ENCODE measurements at regions not wholly inside any gene's neighbourhood (a gene's known extent, or its start where the extent isn't known, plus 50 kb on each side); places are given as distances from the start of the nearest gene placed in this dataset.

GRCh38 chr2:67671464-67672450, 274.6 kb downstream of the ETAA1 start:
- H3K9ac ChIP-seq (ENCODE audit: low read depth, low read length, poor library complexity, severe bottlenecking), result no peak overlapping the region
- no peaks in the 10 kb centered on the region for H3K9me2 ChIP-seq (replicated peaks; ENCODE audit: low read depth, low read length)
- H3K27me3 ChIP-seq (ENCODE audit: insufficient read depth, low read length, poor library complexity, severe bottlenecking), result no peaks in the 10 kb centered on the region
- no peaks in the 10 kb centered on the region for H3K9me3 ChIP-seq (ENCODE audit: insufficient read depth, low read depth, low read length)
- H3K4me2 ChIP-seq (ENCODE audit: low read depth, low read length, poor library complexity, severe bottlenecking), result no peak overlapping the region
- no peaks in the 10 kb centered on the region for H4K20me1 ChIP-seq (ENCODE audit: insufficient read depth, low read length, poor library complexity, severe bottlenecking)
- no peak for TF ChIP-seq CTCF (conservative IDR thresholded peaks at IDR 0.05; ENCODE audit: low read length)
- no peak for TF ChIP-seq EZH2phosphoT487 (IDR thresholded peaks at IDR 0.05; ENCODE audit: borderline replicate concordance)
- no peak overlapping the region for H3K4me3 ChIP-seq (ENCODE audit: low read length, poor library complexity, severe bottlenecking)
- H3F3A ChIP-seq (ENCODE audit: low read depth), result no peaks in the 10 kb centered on the region
- no peaks in the 10 kb centered on the region for H3K4me1 ChIP-seq (ENCODE audit: insufficient read depth, low read length, poor library complexity, severe bottlenecking)
- no peaks in the 10 kb centered on the region for H3K79me2 ChIP-seq (ENCODE audit: insufficient read depth, low read length)
- H2AFZ ChIP-seq (ENCODE audit: low read length), result no peak overlapping the region
- no peaks in the 10 kb centered on the region for H3K36me3 ChIP-seq (ENCODE audit: insufficient read depth, low read length)

DNA sequence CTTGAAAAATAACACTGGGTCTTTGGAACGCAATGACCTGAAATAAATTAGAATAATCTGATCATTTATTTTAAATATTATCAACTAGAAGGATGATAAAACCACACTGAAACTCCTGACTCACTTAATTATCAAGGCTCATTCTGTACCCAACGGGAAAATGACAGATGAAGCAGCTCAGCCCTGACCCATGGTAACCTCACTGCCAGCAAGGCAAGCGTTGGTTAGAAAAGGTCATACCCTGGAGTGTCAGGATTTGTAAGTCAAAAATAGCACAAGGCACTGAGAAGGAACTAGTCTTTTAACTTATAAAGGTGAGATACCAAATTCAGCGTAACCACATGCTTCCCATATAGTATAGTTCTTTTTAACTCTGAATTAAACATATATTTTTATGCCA, 277.5 kb downstream of the ETAA1 start:
- H3K27me3 ChIP-seq (ENCODE audit: insufficient read depth, low read length, poor library complexity, severe bottlenecking), result no peaks in the 10 kb centered on the region
- no peak overlapping the region for H2AFZ ChIP-seq (ENCODE audit: low read length)
- H3K79me2 ChIP-seq (ENCODE audit: insufficient read depth, low read length), result no peaks in the 10 kb centered on the region
- no peaks in the 10 kb centered on the region for H3K9me3 ChIP-seq (ENCODE audit: insufficient read depth, low read depth, low read length)
- H3K4me1 ChIP-seq (ENCODE audit: insufficient read depth, low read length, poor library complexity, severe bottlenecking), result no peaks in the 10 kb centered on the region
- no peak overlapping the region for H3K4me2 ChIP-seq (ENCODE audit: low read depth, low read length, poor library complexity, severe bottlenecking)
- no peaks in the 10 kb centered on the region for H4K20me1 ChIP-seq (ENCODE audit: insufficient read depth, low read length, poor library complexity, severe bottlenecking)
- no peaks in the 10 kb centered on the region for H3K36me3 ChIP-seq (ENCODE audit: insufficient read depth, low read length)
- no peaks in the 10 kb centered on the region for H3F3A ChIP-seq (ENCODE audit: low read depth)
- no peak overlapping the region for H3K9ac ChIP-seq (ENCODE audit: low read depth, low read length, poor library complexity, severe bottlenecking)
- TF ChIP-seq CTCF (conservative IDR thresholded peaks at IDR 0.05; ENCODE audit: low read length) (no peak), EZH2phosphoT487 (IDR thresholded peaks at IDR 0.05; ENCODE audit: borderline replicate concordance) (no peak)
- H3K9me2 ChIP-seq (replicated peaks; ENCODE audit: low read depth, low read length), result no peaks in the 10 kb centered on the region
- no peak overlapping the region for H3K4me3 ChIP-seq (ENCODE audit: low read length, poor library complexity, severe bottlenecking)

- H3K9ac ChIP-seq (ENCODE audit: low read depth, low read length, poor library complexity, severe bottlenecking), result no peak overlapping the region
- H3K27me3 ChIP-seq (ENCODE audit: insufficient read depth, low read length, poor library complexity, severe bottlenecking), result no peaks in the 10 kb centered on the region
- H3K9me2 ChIP-seq (replicated peaks; ENCODE audit: low read depth, low read length), result no peaks in the 10 kb centered on the region
- no peak overlapping the region for H3K4me3 ChIP-seq (ENCODE audit: low read length, poor library complexity, severe bottlenecking)
- H3F3A ChIP-seq (ENCODE audit: low read depth), result no peaks in the 10 kb centered on the region
- no peaks in the 10 kb centered on the region for H3K79me2 ChIP-seq (ENCODE audit: insufficient read depth, low read length)
- no peaks in the 10 kb centered on the region for H3K4me1 ChIP-seq (ENCODE audit: insufficient read depth, low read length, poor library complexity, severe bottlenecking)
- no peak overlapping the region for H3K4me2 ChIP-seq (ENCODE audit: low read depth, low read length, poor library complexity, severe bottlenecking)
- no peak for TF ChIP-seq EZH2phosphoT487 (IDR thresholded peaks at IDR 0.05; ENCODE audit: borderline replicate concordance)
- no peak for TF ChIP-seq CTCF (conservative IDR thresholded peaks at IDR 0.05; ENCODE audit: low read length)
- no peaks in the 10 kb centered on the region for H3K9me3 ChIP-seq (ENCODE audit: insufficient read depth, low read depth, low read length)
- H3K36me3 ChIP-seq (ENCODE audit: insufficient read depth, low read length), result no peaks in the 10 kb centered on the region
- H2AFZ ChIP-seq (ENCODE audit: low read length), result no peak overlapping the region
- no peaks in the 10 kb centered on the region for H4K20me1 ChIP-seq (ENCODE audit: insufficient read depth, low read length, poor library complexity, severe bottlenecking)
Observed at GRCh38 chr2:67684991-67685390, 287.9 kb downstream of the ETAA1 start.
